Suprapubic skin (tissue), 4 donors: ENCODE measurements at regions not wholly inside any gene's neighbourhood (a gene's known extent, or its start where the extent isn't known, plus 50 kb on each side); places are given as distances from the start of the nearest gene placed in this dataset.

Experiments used
- CTCF ChIP-seq, 2 donors: fragments of 200-600 bp in 1 of 2; fragments of 450-650 bp in 1 of 2; sonication (generic) in 1 of 2; IDR thresholded peaks; one replicate each; pipeline ENCODE4 v1.5.1; 2016 to 2019; ENCODE audit warnings: antibody characterized with exemption in 2 of 2, mild to moderate bottlenecking in 1 of 2, moderate library complexity in 1 of 2
- EP300 ChIP-seq: sonication (generic); formaldehyde crosslinking; IDR thresholded peaks from one replicate; pipeline ENCODE4 v1.6.1; 2017; ENCODE audit warnings: antibody characterized with exemption
- POLR2A ChIP-seq, 2 donors: fragments of 450-650 bp; IDR thresholded peaks; one replicate each; pipeline ENCODE4 v1.6.1; 2017; ENCODE audit warnings: antibody characterized with exemption in 2 of 2, mild to moderate bottlenecking in 2 of 2, moderate library complexity in 2 of 2
- POLR2AphosphoS5 ChIP-seq, 3 donors: sonication (generic); formaldehyde crosslinking; IDR thresholded peaks; one replicate each; pipeline ENCODE4 v1.6.1; 2017; ENCODE audit warnings: antibody characterized with exemption in 3 of 3

DNA sequence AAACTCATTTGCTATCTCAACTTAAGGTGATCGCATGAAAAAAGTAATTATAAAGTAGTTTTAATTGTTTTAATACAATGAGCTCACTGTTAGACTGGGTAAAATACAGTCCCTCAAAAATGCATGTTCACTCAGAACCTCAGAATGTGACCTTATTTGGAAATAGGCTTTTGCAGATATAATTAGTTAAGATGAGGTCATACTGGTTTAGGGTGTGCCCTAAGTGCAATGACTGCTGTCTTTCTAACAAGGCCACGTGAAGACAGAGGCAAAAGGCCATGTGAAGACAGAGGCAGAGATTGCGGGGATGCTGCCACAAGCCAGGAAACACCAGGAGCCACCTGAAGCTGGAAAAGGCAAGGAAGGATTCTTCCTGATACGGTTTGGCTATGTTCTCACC, 262.1 kb downstream of the NKX6-1 start:
- TF ChIP-seq POLR2A (IDR thresholded peaks at IDR 0.05) (no peak), CTCF (IDR thresholded peaks at IDR 0.05) (no peak), POLR2AphosphoS5 (IDR thresholded peaks at IDR 0.05) (no peak), EP300 (no peak)
